WTC11 (cell line): ENCODE measurements at regions not wholly inside any gene's neighbourhood (a gene's known extent, or its start where the extent isn't known, plus 50 kb on each side); places are given as distances from the start of the nearest gene placed in this dataset.

ENCODE experiments used
- ATAC-seq: fragments of 200-7000 bp; cut with Tn5 transposase; 2 replicates; pipeline ENCODE4 v1.10.0; 2021; ENCODE audit warnings: mild to moderate bottlenecking, moderate library complexity
- CTCF ChIA-PET: fragments of 300-600 bp; sonication (Branson Sonifier 250); formaldehyde crosslinking; loops from one replicate; lab custom pipeline; 2021; ENCODE audit warnings: antibody characterized with exemption; lab: Charles Lee
- POLR2A ChIA-PET: fragments of 350-600 bp; sonication (Branson Sonifier 250); formaldehyde crosslinking; loops from one replicate; lab custom pipeline; 2021; ENCODE audit warnings: antibody characterized with exemption; lab: Charles Lee
- DNase-seq: peaks from one replicate; pipeline ENCODE4 v3.0.0; 2021; ENCODE audit warnings: low spot score
- H3K27ac Mint-ChIP-seq: 2 replicates; pipeline ENCODE4 v1.8.0; 2021; ENCODE audit warnings: mixed read lengths
- H3K27me3 Mint-ChIP-seq: 2 replicates; pipeline ENCODE4 v1.8.0; 2021; ENCODE audit warnings: low read depth, mild to moderate bottlenecking, moderate library complexity, mixed read lengths
- H3K36me3 Mint-ChIP-seq: 2 replicates; pipeline ENCODE4 v1.8.0; 2021; ENCODE audit warnings: mixed read lengths
- H3K4me1 Mint-ChIP-seq: 2 replicates; pipeline ENCODE4 v1.8.0; 2022; ENCODE audit warnings: mixed read lengths
- H3K4me3 Mint-ChIP-seq: 2 replicates; pipeline ENCODE4 v1.8.0; 2021; ENCODE audit warnings: mild to moderate bottlenecking, moderate library complexity, mixed read lengths
- H3K9me3 Mint-ChIP-seq: 2 replicates; pipeline ENCODE4 v1.8.0; 2021; ENCODE audit warnings: mixed read lengths
- ATF6 ChIP-seq: sonication (generic); formaldehyde crosslinking; IDR thresholded peaks from 2 replicates; pipeline ENCODE4 v1.8.1; 2023; ENCODE audit warnings: mild to moderate bottlenecking, missing genetic modification reagents
- IRF1 ChIP-seq: sonication (generic); formaldehyde crosslinking; IDR thresholded peaks from 2 replicates; pipeline ENCODE4 v1.8.0; 2023; ENCODE audit warnings: missing genetic modification reagents
- MYBL2 ChIP-seq: sonication (generic); formaldehyde crosslinking; IDR thresholded peaks from 2 replicates; pipeline ENCODE4 v1.8.1; 2023; ENCODE audit warnings: mild to moderate bottlenecking, moderate library complexity, missing genetic modification reagents
- NR2C2 ChIP-seq: sonication (generic); formaldehyde crosslinking; IDR thresholded peaks from 2 replicates; pipeline ENCODE4 v1.8.0; 2022; ENCODE audit warnings: mild to moderate bottlenecking, missing genetic modification reagents
- PRDM15 ChIP-seq: sonication (generic); formaldehyde crosslinking; IDR thresholded peaks from 2 replicates; pipeline ENCODE4 v1.8.0; 2022; ENCODE audit warnings: missing genetic modification reagents
- PREB ChIP-seq: sonication (generic); formaldehyde crosslinking; IDR thresholded peaks from 2 replicates; pipeline ENCODE4 v1.8.1; 2022; ENCODE audit warnings: mild to moderate bottlenecking, missing genetic modification reagents, moderate library complexity, borderline replicate concordance
- SMAD4 ChIP-seq: sonication (generic); formaldehyde crosslinking; IDR thresholded peaks from 2 replicates; pipeline ENCODE4 v1.8.0; 2022; ENCODE audit warnings: mild to moderate bottlenecking, missing genetic modification reagents
- SOX15 ChIP-seq: fragments of 250-450 bp; sonication (Bioruptor Pico); IDR thresholded peaks from 2 replicates; pipeline ENCODE4 v1.9.0; 2021; ENCODE audit warnings: mild to moderate bottlenecking
- ZMAT4 ChIP-seq: fragments of 250-450 bp; sonication (Bioruptor Pico); IDR thresholded peaks from 2 replicates; pipeline ENCODE4 v1.9.0; 2021; ENCODE audit warnings: mild to moderate bottlenecking
- ZNF232 ChIP-seq: sonication (generic); formaldehyde crosslinking; IDR thresholded peaks from 2 replicates; pipeline ENCODE4 v1.8.0; 2022; ENCODE audit warnings: mild to moderate bottlenecking, missing genetic modification reagents
- ZNF263 ChIP-seq: sonication (generic); formaldehyde crosslinking; IDR thresholded peaks from 2 replicates; pipeline ENCODE4 v1.8.1; 2022; ENCODE audit warnings: low read depth, mild to moderate bottlenecking, moderate library complexity, missing genetic modification reagents
- ZNF416 ChIP-seq: fragments of 250-450 bp; sonication (Bioruptor Pico); IDR thresholded peaks from 2 replicates; pipeline ENCODE4 v1.9.0; 2021; ENCODE audit warnings: mild to moderate bottlenecking, inconsistent platforms
- TF ChIP-seq, protein P1 (sequence below): fragments of 250-450 bp; sonication (Bioruptor Pico); conservative IDR thresholded peaks from 2 replicates; pipeline ENCODE4 v1.9.0; 2021; ENCODE audit warnings: mild to moderate bottlenecking
- TF ChIP-seq, protein P2 (sequence below): sonication (generic); formaldehyde crosslinking; IDR thresholded peaks from 2 replicates; pipeline ENCODE4 v1.8.0; 2022; ENCODE audit warnings: mild to moderate bottlenecking, missing genetic modification reagents
- TF ChIP-seq, protein P3 (sequence below): fragments of 250-450 bp; sonication (Bioruptor Pico); IDR thresholded peaks from 2 replicates; pipeline ENCODE4 v1.8.0; 2021; ENCODE audit warnings: mild to moderate bottlenecking
- TF ChIP-seq, protein P4 (sequence below): sonication (generic); formaldehyde crosslinking; conservative IDR thresholded peaks from 2 replicates; pipeline ENCODE4 v1.8.1; 2022; ENCODE audit warnings: mild to moderate bottlenecking, missing genetic modification reagents

- no peak for TF ChIP-seq IRF1 (CRISPR knock-in tag)
- no peak for TF ChIP-seq SOX15 (CRISPR knock-in tag)
- no peak for TF ChIP-seq ZNF263 (CRISPR knock-in tag)
- TF ChIP-seq MYBL2 (CRISPR knock-in tag) = no peak
- no peak for TF ChIP-seq ZMAT4 (CRISPR knock-in tag)
- TF ChIP-seq, protein P1, sequence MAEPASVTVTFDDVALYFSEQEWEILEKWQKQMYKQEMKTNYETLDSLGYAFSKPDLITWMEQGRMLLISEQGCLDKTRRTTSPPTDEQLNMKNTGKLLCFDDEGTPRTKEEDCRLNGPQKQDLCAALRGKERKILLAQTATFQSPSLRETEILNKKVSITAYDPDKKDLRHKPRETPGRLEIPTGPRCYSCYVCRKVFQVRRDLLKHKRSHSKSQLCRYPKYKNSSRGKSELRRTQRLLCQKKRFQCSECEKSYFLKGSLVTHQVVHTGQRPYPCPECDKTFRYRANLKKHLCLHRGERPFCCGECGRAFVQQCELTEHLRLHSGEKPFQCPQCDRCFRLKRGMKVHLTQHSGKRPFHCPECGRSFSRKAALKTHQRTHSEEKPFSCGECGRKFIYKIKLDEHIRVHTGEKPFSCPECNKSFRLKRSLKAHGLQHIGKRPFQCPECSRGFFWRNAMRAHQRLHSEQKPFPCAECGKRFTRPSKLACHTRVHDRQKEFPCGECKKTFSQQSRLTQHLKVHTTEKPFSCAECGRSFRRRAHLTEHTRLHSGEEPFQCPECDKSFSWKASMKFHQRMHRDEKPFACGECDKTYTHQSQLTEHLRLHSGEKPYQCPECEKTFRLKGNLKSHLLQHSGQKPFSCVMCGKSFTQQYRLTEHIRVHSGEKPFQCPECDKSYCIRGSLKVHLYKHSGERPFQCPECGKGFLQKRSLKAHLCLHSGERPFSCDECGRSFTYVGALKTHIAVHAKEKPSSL (CRISPR knock-in tag) = no peak
- TF ChIP-seq PREB (CRISPR knock-in tag) = no peak
- no peak for TF ChIP-seq PRDM15 (CRISPR knock-in tag)
- TF ChIP-seq, protein P2, sequence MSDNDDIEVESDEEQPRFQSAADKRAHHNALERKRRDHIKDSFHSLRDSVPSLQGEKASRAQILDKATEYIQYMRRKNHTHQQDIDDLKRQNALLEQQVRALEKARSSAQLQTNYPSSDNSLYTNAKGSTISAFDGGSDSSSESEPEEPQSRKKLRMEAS = no peak
- no peak for TF ChIP-seq SMAD4
- TF ChIP-seq, protein P3, sequence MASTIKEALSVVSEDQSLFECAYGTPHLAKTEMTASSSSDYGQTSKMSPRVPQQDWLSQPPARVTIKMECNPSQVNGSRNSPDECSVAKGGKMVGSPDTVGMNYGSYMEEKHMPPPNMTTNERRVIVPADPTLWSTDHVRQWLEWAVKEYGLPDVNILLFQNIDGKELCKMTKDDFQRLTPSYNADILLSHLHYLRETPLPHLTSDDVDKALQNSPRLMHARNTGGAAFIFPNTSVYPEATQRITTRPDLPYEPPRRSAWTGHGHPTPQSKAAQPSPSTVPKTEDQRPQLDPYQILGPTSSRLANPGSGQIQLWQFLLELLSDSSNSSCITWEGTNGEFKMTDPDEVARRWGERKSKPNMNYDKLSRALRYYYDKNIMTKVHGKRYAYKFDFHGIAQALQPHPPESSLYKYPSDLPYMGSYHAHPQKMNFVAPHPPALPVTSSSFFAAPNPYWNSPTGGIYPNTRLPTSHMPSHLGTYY (CRISPR knock-in tag) = no peak
- TF ChIP-seq ZNF416 (CRISPR knock-in tag) = no peak
- TF ChIP-seq, protein P4, sequence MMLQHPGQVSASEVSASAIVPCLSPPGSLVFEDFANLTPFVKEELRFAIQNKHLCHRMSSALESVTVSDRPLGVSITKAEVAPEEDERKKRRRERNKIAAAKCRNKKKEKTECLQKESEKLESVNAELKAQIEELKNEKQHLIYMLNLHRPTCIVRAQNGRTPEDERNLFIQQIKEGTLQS = no peak
- TF ChIP-seq, all 79 proteins: peak for 0
Measured at GRCh38 chr16:63653044-63653839, 1468.6 kb downstream of the CDH11 start (continued).

GRCh38 chr16:63652091-63652490 is 1469.8 kb downstream of the CDH11 start:
- no peak overlapping the region for H3K27ac Mint-ChIP-seq
- DNase-seq (no peak), ATAC-seq (peak; percentile 85)
- TF ChIP-seq ZMAT4 (CRISPR knock-in tag) (no peak), ATF6 (no peak), NR2C2 (no peak), ZNF232 (CRISPR knock-in tag) (no peak), SMAD4 (no peak)
- no peak overlapping the region for H3K4me3 Mint-ChIP-seq
- H3K9me3 Mint-ChIP-seq = no peaks in the 10 kb centered on the region
- H3K4me1 Mint-ChIP-seq = peaks cover 5% of the 10 kb centered on the region
- no peaks in the 10 kb centered on the region for H3K36me3 Mint-ChIP-seq
- ChIA-PET CTCF (interaction anchor here (1.3 kb wide), 1 partner anchor 190 kb away, joined by 4 read pairs; no protein-coding TSS in a partner anchor), POLR2A (interaction anchor here (0.6 kb wide), 1 partner anchor 19 kb away, joined by 4 read pairs; no protein-coding TSS in a partner anchor)
- H3K27me3 Mint-ChIP-seq = no peaks in the 10 kb centered on the region; the same call in 1 of the 2 replicates
